Frontal cortex (tissue), 3 donors: ENCODE measurements at regions not wholly inside any gene's neighbourhood (a gene's known extent, or its start where the extent isn't known, plus 50 kb on each side); places are given as distances from the start of the nearest gene placed in this dataset.
A peak's percentile ranks its signal among the peaks of the same experiment; 100 is the strongest.
"Not testable (repeated sequence)": the region's sequence is repeated elsewhere in the genome, so short reads cannot be mapped to it uniquely, and the experiment has no call there.

ENCODE experiments used
- DNase-seq, 2 donors: peaks; one replicate each; pipeline ENCODE4 v3.0.0; 2012; ENCODE audit warnings: low spot score in 2 of 2
- FAIRE-seq: peaks from 2 replicates; lab custom pipeline; 2012; peaks lifted over from hg19 to GRCh38; lab: Jason Lieb, UNC
- donor health status: control.
- donor health status: control.
- donor health status: control.

GRCh38 chr2:182477774-182478173 is 50.9 kb upstream of the PDE1A start:
- FAIRE-seq (no peak), DNase-seq (no peak)

- FAIRE-seq: no peak
Measured at GRCh38 chr2:182481676-182482075, 54.8 kb upstream of the PDE1A start.

DNA sequence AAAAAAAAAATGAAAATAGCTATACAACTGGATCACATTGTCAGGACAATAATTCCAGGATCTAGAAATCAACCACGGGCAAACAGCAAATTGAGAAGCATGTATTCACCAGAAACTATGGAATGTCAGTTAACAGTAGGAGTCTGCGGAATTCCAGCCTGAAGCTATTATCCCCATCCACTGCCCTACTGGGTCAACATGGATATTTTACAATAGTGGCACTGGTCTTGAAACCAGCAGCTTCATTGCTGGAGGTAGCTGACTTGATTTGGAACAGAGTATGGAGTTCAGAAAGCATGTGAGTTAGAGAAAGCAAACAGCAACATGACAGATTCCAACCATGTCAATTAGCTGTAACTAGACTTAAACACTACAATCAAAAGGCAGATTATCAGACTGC is 55.7 kb upstream of the PDE1A start:
- no peak for FAIRE-seq
- no peak for DNase-seq

More at GRCh38 chr2:182481676-182482075, 54.8 kb upstream of the PDE1A start:
- no peak for DNase-seq

GRCh38 chr2:182496596-182496995 is 69.8 kb upstream of the PDE1A start:
- FAIRE-seq (no peak), DNase-seq (no peak)

GRCh38 chr2:182499706-182500470 is 73.1 kb upstream of the PDE1A start:
- DNase-seq: no peak
- FAIRE-seq: no peak

DNA sequence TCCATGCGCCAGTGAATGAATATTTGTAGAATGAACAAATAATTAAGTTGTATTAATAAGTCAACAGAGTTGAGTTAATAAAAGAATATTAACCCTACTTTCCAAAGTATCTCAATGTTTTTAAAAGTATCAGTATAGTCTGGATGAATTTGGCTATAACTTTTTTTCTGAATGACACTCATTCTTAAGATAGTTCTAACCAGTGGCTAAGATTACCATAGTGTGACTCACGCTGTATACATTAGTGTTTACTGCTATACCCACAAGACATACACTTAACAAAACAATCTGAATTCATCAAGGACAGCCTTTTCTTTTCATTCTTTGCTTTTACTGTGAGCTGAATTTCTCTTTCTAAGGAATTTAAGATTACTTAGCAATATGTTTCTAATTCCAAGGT is 77.0 kb upstream of the PDE1A start:
- FAIRE-seq (no peak), DNase-seq (no peak)

- DNase-seq (no peak), FAIRE-seq (no peak)
Measured at GRCh38 chr2:182504903-182505302, 78.1 kb upstream of the PDE1A start.

GRCh38 chr2:182506606-182507005 is 79.8 kb upstream of the PDE1A start:
- no peak for FAIRE-seq
- DNase-seq: no peak

DNA sequence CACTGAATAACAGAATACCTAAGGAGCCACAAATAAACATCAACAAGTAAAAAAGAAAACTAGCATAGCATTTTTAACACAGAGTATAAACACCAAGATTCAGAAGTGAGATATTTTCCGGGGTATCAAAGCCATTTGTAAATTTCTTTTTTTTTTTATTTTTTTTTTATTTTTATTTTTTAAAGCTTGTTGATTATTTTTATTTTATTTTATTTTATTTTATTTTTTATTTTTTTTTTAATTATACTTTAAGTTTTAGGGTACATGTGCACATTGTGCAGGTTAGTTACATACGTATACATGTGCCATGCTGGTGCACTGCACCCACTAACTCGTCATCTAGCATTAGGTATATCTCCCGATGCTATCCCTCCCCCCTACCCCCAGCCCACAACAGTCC is 81.7 kb upstream of the PDE1A start:
- FAIRE-seq: peak; percentile 86

DNA sequence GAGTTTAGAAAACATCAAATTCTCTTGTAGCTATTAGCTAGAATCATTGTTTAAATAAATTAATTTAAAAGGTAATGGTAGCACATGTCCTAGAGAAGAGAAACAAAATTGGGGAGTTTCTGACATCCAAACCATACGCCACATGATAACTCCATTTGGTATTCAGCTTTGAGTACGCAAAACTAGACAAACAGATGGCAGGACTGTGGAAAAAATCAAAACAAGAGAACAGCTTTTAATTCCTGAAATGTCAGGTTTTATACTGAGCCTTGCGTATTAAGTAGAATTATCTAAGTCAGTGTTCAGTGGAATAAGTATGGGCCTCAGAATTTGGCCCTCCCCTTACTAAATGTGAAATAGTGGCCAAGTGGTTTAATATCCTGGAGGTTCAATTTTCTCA is 82.4 kb upstream of the PDE1A start:
- FAIRE-seq (no peak), DNase-seq (no peak)

More for the DNA sequence above, 81.7 kb upstream of the PDE1A start:
- not testable (repeated sequence) for DNase-seq

GRCh38 chr2:182521453-182522404 is 94.9 kb upstream of the PDE1A start:
- FAIRE-seq: peak; percentile 37
- DNase-seq: no peak

GRCh38 chr2:182522405-182522896 is 95.6 kb upstream of the PDE1A start:
- FAIRE-seq (no peak), DNase-seq (no peak)

- FAIRE-seq (no peak), DNase-seq (no peak)
Measured at GRCh38 chr2:182522972-182523473, 96.2 kb upstream of the PDE1A start.

- DNase-seq (no peak), FAIRE-seq (no peak)
Measured at GRCh38 chr2:182530636-182531035, 103.8 kb upstream of the PDE1A start.

DNA sequence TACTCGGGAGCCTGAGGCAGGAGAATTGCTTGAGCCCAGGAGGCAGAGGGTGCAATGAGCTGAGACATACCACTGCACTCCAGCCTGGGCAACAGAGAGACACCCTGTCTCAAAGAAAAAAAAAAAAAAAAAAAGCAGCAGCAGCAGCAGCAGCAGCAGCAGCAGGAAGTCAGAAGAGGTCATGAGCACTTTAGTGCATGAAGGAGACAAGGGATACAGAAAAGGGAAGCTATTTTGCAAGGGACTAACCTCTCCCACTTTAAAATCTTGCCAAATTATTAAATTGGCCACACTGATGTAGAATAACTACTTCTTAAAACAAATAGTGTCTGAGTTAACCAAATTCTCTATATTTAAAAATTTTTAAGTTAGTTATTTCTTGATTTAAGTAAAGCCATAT is 113.4 kb upstream of the PDE1A start:
- FAIRE-seq: no peak

DNA sequence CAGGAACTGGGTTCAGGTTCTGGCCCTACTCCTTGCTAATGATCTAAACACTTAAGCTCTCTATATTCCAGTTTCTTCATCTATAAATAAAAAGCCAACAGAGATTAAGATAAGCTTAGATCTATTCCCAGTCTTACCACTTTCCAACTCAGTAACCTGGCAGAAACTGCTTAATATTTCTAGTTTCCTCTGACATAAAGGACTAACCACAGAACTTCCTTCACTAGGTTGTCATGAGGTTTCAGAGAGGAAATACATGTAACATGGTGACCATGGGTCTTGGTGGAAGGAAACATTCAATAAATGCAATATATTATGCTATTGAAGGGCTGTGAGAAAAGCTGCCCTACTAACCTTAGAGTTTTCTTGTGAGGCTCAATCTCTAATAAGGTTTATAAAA is 114.4 kb upstream of the PDE1A start:
- FAIRE-seq (no peak), DNase-seq (no peak)

More for the DNA sequence above, 113.4 kb upstream of the PDE1A start:
- DNase-seq: no peak

- DNase-seq: no peak
- no peak for FAIRE-seq
Measured at GRCh38 chr2:182542501-182543258, 115.8 kb upstream of the PDE1A start.

- no peak for DNase-seq
- no peak for FAIRE-seq
Measured at GRCh38 chr2:182543741-182544525, 117.1 kb upstream of the PDE1A start.
